GM21576 (cell line): ENCODE measurements at regions not wholly inside any gene's neighbourhood (a gene's known extent, or its start where the extent isn't known, plus 50 kb on each side); places are given as distances from the start of the nearest gene placed in this dataset.
"Not testable (repeated sequence)": the region's sequence is repeated elsewhere in the genome, so short reads cannot be mapped to it uniquely, and the experiment has no call there.

Experiments
- ATAC-seq: cut with Tn5 transposase; IDR thresholded peaks from one replicate; pipeline ENCODE4 v1.9.1; 2021; ENCODE audit warnings: mild to moderate bottlenecking, moderate library complexity; ENCODE audit not compliant: unreplicated experiment

DNA sequence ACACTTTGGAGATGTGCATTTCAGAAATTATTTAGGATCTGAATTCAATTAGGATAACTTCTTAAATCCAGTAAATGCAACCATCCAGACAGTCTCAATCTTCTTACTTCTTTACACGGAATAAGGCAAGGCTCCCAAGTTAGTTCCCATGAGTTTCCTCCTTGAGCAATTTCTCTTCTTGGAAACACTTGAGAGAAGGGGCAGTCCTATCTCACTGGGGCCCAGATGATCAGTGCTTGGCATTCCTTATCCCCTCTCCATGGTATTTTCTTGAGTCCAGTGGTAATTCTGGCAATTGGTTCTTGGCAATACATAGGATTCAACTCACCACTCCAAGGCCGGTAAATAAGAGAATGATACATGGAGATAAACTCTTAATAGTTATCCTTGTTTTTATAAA lies 87.1 kb upstream of the PTHLH start:
- ATAC-seq: no peak

DNA sequence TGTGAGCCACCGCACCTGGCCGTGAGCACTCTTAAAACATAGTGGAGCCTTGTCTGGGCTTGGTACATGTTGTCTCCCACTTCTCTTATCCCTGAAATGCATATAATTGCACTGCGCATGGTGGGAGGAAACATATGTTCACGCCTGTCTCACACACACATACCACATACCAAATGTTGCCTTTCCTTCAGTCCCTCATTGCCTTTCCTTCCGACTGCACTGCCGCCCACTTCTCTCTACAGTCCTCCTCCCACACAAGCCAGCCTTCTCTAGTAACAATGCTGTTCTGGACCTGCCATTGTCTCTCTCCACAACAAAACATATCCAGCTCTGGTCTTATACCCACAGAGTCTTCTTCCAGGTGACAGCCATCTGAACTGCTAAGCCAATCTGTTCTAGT lies 88.3 kb upstream of the PTHLH start:
- ATAC-seq: no peak

DNA sequence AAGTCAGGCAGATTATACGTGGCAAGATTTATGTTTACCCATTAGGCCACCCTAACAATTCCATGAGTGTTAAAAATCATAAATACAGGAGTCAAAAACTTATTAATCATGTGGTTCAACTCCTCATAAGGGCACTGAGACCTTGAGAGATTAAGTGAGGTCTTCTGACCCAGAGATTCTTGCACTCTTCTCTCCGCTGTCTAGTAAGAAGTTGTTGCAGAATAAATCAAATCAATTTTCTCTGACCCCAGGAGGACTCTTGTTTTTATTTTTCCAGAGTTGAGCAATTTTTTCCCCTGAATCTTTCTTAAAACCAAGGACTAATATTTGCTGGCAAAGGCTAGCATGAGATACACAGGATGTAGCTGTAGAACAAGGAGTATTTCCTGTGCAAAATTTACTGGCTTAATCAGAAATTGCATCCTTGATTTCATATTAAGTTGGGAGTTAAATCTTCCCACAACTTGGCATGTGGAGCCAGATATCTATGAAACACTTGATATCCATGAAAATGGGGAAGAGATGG lies 90.9 kb upstream of the PTHLH start:
- ATAC-seq: no peak

DNA sequence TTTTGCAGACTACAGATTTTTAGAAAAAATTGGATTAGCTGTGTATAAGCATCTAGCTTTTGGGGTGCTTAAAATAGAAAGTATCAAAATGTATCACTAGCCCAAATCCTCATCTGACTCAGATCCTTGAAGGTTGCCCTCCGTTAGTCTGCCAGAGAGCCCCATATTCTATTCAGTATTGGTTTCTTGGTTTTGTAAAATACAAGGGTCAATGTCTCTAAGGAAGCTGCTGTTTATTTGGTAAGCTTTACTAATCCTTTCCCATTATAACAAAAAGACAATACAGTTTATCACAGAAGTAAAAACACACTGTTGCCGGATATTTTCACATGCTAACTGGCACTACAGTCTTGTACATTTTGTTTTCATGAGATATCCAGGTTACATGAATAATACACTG lies 92.8 kb upstream of the PTHLH start:
- ATAC-seq: no peak

DNA sequence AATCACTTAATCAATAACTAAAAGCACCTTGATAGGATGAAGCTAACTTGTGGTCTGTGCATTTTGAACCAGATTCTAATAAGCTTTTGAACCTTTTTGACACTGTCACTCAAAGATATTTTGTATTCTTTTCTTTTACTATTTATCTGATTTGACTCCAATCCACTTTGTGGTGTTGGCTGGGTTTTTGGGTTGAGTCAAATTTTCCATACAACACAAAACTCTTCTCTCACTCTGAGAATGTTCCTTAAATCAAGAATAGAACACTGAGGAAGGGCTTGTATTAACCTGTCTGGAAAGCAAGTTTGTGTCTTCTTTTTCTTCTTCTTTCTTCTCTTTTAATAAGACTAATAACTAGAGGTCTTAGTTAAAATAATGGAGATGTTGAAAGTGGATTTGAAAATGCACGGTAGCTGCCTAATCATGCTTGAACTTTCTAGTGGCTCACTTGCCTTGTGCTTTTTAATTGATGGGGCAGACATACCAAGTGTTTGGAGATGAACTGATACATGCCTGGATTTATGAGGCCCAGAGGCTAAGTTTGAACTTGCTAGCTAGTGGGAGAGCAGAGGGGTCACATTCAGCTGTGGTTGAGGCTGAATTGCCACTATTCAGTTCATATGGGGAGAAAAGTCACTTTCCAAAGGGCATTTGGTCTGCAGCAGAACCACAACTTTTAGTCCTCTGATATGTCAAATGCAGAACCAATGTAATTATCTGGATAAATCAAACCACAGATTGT lies 93.5 kb upstream of the PTHLH start:
- ATAC-seq: no peak

DNA sequence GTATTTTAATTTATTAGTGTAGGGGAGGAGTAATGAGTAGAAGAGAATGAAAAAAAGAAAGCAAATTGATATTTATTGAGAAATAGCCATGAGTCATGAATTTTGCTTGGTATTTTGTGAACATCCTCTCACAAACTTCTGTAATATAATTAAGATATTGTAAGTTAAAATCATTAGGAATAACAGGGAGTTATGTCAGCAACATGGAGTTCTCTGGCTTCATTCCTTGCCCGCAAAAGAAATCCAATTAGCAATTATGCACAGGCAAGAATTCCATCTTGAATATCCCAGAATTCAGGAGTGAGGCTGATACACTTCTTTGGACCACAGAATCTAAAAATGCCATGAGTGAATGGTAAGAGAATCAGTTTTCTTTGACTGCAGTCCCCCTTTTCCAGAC lies 94.3 kb upstream of the PTHLH start:
- ATAC-seq: no peak

DNA sequence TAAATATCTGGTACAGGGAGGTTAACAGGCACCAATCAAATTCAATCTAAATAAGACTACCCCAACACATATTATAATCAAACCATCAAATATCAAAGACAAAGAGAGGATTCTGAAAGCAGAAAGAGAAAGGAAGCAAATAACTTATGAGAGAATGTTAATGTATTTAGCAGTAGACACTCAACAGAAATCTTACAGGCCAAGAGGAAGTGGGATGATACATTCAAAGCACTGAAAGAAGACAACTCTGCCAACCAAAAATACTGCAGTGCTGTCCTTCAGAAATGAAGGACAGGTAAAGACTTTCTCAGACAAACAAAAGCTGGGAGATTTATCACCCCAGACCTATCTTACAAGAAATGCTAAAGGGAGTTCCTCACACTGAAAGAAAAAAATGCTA lies 95.9 kb upstream of the PTHLH start:
- ATAC-seq: no peak

DNA sequence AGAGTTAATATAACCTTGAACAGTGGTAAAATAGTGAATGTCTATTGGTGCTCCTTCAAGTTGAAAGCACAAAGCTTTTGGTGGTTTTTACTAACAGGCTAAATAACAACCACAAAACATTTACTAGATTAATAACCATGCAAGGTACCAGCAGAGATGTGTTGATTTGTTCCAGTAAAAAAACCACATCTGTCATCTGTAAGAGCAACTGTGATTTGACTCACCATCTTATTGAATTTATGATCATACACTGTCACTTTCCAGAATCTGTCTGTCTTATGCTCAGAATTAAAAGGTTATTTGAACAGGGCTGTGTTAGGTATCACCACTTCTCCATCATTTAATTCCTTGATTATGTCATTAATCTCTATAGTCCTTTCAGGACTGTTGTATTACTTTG lies 107.0 kb upstream of the PTHLH start:
- no peak for ATAC-seq

DNA sequence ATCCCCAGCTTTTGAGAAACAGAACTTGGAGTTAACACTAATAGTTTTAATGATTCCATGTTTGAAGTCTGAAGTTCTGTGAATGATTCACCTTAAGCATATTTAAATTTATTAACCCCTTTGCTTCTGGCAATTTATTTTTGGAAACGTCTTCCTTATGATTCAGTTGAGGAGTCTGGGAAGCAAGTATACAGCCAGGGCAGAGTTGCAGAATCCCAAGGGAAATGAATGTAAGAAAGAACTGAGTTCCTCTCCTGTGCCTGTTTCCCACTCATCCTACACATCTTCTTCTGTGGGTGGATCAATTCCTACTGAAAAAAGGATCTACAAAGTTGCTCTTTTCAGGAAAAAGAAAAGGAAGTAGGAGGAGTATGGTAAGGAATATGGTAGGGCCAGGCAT lies 108.2 kb upstream of the CCDC91 start:
- no peak for ATAC-seq

DNA sequence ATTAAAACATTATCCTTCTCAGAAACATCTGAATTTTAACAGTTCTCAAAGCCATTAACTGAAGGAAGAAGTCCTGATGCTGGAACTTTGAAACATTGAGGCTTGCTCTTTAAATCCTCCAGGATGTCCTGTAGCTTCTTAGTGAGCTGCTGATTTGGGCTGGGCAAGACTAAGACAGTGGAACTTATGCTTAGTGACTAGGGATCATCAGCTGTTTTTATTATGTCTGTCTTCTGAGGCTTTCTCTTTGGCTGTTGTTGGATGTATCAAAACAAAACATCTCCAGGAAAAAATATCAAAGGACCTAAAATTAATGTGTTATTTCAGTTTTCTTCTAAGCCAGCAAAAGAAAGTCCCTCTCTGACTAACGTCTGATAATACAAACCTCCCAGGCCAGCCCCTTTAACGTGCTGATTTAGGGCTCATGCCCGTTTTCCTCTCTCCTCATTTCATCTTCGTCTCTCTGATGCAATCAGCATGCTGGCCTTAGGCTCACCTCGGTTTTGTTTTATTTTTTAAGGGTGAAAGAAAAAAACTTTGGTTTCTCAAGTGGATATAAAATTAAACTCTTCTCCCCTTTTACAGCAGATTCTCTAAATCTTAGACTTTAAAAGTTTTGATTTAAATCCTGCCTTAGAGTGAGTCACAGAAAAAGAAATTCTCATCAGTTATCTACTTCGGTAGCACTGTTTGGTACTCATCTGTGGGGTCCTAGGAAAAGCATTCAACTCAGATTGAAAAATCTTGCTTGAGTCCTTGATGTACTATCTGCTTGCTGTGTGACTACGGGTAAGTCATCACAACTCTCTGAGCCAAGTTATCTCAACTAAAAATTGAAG lies 106.2 kb upstream of the CCDC91 start:
- no peak for ATAC-seq

DNA sequence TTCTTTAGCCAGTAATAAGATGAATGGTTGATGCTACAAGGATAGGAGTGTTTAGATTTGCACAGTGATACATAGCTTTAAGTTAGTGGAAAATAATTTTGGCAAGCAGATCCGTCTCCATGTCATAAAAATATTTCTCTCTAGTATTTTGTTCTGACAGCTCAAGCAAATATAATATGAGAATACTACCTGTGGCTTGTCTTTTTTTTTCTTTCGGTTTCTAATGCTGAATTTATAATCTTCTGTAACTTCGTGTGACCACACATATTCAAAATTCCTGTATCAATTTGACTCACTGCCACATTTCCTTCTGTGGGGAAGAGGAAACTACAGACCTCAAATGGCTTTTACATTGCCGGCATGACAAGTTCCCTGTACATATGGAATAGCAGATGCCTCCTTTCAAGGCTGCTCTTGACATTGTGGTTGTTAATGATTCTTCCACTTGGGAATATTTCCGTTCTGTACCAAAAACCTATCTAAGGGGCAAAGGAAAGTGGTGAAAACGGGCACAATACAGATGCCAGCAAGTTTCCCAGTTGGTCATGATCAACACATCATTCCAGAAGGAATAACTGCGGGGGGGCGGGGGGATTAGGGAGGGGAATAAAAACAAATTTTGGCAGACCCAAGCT lies 103.6 kb upstream of the CCDC91 start:
- ATAC-seq: peak; percentile 63

DNA sequence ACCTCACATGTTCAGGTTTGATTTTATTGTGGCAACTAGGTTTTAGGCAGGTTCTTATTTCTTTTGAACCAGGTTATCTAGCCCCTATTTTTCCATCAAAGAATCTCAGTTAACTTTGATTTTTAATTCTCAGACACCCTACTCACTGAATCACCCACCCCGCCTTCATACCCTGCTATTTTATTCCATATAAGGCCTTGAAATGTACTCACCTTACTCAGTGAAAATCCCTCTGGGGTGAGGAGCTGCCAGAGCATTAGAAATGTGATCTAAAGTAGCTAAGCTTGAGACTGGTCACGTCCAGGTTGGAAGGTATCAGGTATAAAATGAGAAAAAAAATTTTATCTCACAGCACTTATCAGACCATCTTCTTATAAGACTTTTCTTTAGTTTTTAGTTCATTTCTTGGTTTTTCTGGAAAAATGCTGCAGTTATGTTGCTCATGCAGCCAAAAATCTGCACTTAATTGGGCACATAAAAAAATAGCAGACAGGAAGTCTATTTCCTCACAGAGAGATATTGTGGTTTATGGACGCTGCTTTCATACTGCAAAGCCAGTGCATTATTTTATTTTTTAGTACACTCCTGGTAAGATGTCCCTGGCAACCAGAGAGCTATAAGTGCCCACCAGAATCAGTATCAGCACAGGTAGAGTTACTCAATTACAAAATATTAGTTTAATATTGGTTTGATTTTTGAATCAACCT lies 101.5 kb upstream of the CCDC91 start:
- ATAC-seq: no peak

DNA sequence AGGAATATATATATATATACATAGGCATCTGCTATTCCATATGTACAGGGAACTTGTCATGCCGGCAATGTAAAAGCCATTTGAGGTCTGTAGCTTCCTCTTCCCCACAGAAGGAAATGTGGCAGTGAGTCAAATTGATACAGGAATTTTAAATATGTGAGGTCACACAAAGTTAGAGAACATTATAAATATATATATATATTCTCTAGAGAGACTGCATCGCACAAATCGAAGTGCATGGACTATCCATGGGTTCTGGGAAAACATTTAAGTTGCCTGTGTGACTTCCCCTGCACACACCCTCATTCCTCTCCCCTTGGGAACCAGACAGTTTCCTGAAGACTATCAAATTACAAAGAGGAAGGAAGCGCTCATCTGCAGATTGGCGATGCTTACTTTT lies 100.9 kb upstream of the CCDC91 start:
- ATAC-seq: no peak

DNA sequence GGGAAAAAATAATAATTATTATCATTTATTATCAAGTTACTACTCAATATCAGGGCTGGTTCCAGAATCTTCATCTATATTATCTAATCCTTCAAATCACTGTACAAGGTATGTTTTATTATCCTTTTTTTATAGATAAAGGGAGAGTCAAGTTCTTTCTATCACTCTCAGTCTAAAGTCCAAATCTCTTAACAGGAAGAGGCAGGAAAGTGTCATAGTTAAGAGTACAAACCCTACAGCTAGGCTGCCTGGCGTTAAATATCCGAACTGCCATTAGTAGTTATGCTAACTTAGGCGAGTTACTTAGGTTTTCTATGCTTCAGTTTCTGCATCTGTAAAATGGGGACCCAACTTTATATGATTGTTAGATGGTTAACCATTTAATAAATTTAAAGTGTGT lies 99.4 kb upstream of the CCDC91 start:
- ATAC-seq: no peak

DNA sequence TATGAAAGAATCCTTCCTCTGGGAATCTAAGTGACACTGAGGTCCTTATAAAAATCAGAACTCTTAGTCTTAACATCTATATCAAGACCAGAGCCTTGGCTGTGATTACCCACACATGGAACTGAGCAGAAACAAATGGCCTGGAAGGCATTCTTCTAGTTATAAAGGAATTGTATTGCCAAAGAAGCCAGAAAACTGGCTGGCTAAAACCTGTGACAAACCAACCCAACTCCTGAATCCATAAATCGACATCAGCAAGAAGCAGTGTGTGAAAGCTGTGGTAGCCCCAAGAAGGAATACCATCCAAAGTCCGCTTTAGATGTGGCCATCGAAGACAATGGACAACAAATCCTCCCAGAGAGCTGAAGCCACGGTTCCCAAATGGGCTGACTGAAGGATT lies 97.9 kb upstream of the CCDC91 start:
- ATAC-seq: no peak

DNA sequence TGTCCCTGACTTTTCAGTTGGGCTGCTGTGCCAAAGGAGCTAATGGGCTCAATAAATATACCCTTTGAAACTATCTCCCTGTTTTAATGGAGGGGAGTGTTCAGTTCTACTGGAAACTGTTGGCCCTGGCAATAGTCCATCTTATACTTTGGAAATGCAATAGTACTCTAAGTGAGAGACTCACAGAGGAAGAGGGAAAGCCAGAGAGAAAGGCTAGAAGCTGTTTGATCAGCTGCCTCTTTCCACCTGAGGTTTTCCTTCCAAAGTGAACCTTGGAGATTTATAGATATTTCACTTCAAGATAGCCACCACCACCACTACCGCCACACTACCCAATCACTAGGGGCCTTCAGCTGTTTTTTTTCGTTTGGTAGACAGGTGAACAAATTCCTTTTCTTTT lies 93.6 kb upstream of the CCDC91 start:
- ATAC-seq: no peak

DNA sequence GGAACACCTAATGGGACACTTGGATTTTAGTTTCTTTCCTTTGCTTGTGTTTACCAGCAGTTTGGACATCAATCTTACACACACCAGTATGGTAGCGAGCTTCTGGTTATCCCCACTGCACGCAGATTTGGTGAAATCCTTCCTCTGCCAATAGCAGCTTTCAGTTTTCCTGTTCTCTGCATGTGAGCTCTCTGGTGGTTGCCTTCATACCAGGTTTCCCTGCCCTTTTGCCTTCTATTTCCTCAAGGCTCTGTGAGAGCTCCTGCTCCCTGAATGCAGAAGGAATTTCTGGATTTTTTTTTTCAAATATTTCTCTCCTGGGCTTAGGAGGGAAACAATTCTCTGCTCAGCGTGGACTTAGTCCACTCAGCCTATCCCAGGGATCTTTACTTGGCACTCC lies 93.0 kb upstream of the CCDC91 start:
- no peak for ATAC-seq

DNA sequence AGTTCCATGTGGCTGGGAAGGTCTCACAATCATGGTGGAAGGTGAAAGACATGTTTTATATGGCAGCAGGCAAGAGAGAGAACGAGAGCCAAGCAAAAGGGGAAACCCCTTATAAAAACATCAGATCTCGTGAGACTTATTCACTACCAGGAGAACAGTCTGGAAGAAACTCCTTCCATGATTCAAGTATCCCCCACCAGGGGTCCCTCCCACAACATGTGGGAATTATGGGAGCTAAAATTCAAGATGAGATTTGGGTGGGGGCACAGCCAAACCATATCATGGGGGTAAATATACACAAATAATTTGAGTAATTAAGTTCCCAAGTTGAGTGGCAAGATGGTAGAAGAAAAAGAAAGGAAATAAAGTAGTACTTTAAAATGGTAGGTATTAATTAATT lies 91.0 kb upstream of the CCDC91 start:
- ATAC-seq: not testable (repeated sequence)

DNA sequence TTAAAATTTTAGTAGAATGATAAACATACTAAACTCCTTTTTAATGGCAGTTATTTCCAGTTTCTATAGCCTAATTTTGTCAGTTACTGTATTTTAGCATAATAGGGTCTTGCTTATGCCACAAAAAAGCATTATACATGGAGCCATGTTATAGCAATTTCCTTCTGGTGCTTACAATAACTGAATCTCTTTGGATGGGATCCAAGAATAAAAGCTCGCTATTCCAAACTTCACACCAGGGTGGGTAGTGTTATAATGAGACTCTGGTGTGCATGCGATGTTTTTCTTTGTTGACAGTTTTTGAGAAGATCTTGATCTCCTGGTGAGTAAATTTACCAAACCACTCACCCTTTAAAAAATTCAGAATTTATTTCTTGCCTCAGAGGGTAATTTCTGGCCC lies 90.4 kb upstream of the CCDC91 start:
- no peak for ATAC-seq

DNA sequence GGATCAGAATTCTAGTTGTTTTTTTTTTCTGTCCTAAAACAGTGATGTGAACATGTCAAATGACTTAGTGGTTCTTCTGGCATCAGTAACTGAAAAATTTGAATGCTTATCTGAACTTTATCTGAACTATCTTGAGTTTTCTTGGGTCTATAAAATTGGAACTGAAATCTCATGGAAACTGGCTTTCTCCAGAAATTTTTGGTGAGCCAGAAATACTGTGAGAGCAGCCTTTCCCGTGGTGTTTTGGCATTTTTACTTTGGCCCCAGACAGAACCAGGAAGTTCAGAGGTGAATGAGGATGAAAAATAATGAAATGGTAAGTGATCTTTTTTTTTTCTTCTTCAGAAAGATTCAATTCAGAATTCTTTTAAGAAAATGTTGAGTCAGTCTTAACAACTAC lies 89.5 kb upstream of the CCDC91 start:
- ATAC-seq: no peak

DNA sequence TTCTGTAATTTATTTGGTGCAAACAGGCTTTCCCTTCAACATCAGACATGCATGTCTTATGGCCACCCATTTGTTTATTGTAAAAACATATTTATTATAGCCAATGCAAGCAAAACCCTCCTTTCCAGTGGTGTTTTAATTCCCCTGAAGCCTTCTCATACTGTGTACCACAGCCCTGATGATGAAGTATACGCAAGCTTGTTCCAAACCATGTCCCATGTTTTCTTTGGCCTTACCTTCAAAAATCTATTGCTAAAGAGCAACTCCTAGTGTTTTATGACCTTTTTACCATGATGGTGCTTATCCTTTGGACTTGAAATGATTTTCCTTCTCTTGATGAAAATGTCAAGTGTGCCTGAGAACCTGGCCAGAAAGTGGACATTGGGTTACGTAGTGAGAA lies 85.9 kb upstream of the CCDC91 start:
- no peak for ATAC-seq
